Activated CD8-positive, alpha-beta memory T cell treated with anti-CD3 and anti-CD28 coated beads, Interleukin-2, amount 50 U/mL, for 48 hours (primary cell): ENCODE measurements at regions not wholly inside any gene's neighbourhood (a gene's known extent, or its start where the extent isn't known, plus 50 kb on each side); places are given as distances from the start of the nearest gene placed in this dataset.

Experiments used
- DNase-seq: peaks from one replicate; pipeline ENCODE4 v3.0.0-alpha.2; 2020

DNA sequence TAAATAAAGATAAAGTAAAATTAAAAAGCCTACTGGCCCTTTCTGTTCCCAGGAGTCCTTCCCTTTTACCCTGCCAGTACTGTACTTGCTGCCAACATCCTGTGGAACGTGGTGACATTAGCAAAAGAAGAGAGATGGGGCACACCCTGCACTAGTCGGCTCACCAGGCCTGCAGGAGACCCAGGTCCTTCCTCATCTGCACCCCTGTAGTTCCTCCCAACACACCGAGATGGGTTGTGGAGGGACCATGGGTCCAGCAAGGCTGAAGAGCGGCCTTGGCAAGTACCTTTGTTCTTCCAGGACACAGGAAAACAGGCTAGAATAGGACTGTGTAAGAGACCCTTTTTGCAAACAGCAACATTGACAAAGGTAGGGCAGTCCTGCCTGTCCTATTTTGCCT is 98.7 kb upstream of the TMPRSS2 start:
- no peak for DNase-seq

DNA sequence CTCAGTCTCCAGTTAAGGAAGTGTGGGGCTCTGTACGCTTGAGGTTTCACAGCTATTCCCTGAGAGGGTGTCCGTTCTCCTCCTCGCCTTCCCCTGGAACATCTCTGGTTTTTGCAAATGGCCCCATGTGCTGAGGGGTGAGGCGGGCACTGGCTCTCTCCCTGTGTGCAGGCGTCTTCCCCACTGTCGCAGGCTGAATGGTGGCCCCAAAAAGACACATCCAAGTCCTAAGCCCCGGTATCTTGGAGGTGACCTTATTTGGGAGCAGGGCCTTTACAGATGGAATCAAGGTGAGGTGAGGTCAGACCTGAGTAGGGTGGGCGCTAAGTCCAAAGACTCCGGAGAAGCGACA is 98.0 kb upstream of the TMPRSS2 start:
- no peak for DNase-seq

DNA sequence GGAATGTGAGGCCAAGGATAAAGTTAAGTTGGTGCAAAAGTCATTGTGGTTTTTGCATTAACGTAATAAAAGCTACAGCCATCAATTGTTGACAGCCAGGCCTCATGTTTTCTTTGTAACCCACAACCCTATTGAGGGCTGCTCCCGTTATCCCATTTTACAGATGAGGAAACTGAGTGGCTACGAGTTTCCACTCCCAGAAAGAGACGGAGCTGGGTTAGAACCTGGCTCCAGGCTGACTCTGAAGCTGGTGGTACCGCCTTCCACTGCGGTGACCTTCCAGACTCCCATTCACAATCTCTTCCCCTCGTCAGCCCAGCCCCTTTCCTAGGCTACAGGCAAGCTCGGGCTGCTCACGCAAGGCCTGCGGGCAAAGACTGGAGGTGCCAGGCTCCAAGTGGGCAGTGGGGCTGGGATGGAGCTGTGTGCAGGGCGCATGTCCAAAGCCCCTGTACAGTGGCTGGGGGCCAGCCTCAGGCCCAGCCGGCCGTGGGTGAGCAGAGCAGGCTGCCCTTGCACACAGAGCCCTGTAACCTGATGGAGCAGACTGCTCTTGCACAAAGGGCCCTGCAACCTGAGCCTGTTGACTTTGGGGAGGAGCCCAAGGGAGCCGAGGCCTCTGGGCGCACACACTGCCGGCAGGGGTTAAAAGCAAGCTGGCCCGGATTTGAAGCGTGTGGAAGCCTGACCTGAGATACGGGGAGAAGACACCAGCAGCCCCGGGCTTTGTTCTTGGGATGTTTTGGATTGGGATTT is 97.4 kb upstream of the TMPRSS2 start:
- no peak for DNase-seq

DNA sequence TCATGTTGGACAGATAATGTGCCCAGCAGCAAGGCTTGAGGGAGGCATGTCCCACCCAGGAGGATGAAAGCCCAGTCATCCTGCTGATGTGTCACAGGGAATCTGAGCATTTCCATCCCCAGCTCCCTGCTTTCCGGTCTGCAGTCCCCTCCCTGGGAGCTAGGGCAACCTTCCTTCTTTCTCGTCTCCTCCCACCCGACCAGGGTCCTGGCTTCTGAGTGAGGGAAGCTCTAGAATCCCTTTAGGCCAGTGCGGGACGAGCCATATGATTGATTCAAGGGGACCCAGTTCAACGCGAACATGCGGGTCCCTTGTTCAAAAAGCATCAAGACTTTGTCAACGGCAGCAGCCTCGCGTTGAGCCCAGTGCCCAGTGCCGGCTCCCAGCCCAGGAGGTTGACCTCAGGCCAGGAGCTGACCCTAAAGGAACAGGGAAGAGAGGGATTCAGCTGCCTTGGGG is 96.7 kb upstream of the TMPRSS2 start:
- no peak for DNase-seq

DNA sequence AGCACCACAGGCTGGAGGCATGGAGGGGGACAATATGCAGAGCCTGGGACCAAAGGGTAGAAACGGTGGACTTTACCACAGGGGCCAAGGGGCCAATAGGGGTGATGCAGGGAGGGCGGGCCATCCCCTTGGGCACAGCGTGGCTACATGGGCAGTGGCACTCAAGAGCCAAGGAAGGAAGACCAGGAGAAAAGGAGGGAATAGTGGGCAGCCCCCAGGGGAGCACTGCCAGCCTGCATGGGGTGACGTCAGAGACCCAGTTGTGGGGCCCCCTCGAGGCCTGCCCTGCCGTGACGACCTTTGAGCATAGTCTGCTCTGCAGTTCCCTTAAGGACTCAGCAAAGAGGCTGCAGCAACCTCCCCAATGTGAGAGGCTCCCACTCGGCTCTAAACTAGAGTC is 95.5 kb upstream of the TMPRSS2 start:
- no peak for DNase-seq

DNA sequence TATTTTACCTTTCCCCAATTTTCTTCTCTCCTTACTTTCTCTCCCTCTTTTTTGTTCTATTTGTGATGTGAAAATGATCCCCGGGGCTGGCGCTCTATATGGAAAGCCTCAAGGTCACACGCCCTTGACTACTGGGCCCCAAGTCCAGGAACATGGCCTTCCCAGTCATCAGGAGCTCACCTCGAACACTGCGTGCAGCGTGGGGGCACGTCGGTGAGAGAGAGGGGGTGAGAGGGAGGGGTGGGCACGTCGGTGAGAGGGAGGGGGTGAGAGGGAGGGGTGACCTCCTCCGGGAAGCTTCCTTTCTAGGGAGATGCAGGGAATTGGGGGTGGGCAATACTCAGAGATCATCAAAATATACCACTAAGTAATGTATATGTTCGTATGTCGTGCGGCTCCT is 94.6 kb upstream of the TMPRSS2 start:
- no peak for DNase-seq

DNA sequence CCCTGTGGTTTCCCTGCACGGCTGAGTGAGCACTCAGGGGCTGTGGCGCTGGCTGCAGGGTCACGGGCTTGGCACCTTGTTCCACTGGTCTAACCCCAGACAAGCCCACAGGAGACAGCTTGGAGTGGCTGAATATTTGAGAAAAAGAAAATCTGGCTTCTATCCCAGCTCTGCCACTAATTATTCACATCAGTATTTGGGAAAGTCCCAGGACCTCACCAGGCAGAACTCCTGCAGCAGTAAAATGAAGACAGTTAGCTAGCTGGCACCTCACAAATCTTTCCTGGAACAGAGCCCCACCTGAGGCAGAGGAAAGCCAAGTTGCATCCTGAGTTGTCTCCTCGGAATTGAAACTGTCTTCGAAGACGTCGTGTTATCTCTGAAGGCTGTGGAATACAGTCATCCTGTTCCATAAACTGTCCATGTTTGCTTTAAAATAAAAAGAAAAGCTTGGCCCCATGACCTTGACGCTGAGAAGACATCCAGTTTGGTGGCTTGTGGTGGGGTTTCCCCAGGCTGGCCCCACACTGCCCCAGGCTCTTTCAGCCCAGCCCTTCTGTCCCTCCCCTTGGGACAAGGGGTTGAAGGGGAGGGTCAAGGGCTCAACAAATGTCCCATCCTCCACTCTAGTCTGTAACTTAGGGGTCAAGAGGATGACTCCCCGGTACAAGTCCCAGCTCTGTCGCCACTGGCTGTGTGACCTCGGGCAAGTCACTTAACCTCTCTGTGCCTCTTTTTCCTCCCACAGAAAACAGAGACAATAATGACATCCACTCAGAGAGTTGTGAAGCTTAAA is 93.8 kb upstream of the TMPRSS2 start:
- DNase-seq, result no peak

DNA sequence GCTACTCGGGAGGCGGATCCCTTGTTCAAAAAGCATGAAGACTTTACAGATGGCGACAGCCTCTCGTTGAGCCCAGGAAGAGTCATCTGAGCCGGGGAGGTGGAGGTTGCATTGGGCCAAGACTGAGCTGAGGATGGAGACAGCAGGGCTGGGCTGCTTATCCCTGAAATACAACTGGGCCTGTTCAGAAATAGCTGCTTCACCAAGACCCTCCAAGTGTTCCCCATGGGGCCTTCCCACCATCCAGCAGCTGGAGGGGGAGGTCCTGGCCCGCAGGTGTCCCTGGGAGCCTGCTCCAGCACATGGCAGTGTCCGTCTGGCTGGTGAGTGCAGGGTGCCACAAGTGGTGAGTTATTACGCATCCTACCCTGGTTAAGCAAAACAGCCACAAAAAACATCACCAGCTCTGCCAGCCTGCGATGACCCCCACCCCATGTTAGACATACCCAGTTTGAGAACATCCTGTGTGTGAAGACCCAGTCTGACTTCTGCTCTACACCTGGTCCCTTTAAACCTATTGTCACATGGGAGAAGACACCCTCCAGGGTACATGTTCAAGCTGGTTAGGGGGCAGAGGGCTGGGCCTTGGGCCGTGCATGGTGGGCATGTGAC is 93.1 kb upstream of the TMPRSS2 start:
- no peak for DNase-seq

DNA sequence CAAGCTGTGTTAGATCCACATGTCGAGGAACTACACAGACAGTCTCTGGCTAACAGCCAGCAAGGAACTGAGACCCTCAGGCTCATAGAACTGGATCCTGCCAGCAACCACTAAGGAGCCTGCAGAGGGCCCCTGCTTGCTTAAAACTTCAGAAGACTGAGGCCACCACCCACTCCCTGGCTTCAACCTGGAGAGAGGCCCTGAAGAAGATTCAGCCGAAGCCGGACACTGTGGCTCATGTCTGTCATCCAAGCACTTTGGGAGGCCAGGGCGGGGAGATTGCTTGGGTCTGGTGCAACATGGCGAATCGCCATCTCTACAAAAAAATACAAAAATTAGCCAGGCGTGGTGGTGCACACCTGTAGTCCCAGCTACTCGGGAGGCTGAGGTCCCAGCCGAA is 92.6 kb upstream of the TMPRSS2 start:
- DNase-seq, result no peak

DNA sequence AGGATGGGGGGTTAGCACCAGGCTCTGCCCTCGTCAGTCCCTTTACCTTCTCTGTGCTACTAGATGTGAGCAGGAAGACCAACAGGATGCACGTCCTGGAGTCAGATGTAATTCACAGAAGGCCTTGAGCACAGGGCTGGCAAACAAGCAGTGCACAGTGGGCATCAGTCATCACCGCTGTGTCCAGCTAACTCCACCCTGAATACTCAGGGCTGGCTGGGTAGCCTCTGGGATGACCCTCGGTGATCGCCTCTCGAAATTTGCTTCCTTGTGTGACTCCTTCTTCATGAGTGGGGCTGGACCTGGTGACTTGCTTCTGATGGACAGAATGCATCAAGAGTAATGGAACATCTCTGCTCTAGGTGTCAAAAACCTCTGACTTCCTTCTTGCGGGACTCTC is 92.2 kb upstream of the TMPRSS2 start:
- no peak for DNase-seq

DNA sequence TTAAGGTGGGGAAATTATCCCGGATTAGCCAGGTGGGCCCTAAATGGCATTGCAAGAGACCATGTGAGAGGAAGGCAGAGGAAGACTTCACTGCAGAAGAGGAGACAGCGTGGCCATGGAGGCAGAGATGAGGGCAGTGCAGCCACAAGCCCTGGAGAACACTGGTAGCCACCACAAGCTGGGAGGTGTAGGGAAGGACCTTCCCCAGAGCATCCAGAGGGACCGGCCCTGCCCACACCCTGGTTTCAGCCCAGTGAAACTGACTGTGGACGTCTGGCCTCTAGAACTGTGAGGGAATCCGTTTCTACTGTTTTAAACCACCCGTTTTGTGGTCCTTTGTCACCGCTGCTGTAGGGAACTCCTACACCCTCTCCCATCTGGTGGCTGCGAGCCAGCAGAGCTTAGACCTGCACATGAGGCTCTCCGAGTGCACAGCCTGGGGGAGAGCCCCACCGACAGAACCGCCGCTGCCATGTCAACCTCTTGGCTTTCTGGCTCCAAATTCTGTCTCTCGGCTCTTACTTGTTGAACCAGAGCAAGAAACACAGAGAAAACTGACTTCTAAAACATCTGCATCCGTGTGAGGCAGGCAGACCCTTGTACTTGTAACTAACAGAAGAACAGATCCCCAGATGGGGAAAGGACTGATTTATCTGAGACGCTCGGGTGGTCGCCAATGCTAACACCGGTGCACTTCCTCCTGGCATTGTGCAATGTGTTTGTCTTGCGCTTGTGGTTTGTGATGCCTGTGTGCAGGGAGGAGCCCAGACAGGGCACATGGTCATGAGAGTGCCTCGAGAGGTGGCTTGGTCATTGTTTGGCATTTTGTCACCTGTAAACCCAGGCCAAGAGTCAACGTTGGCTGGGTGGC is 90.8 kb upstream of the TMPRSS2 start:
- peak; percentile 41 for DNase-seq

DNA sequence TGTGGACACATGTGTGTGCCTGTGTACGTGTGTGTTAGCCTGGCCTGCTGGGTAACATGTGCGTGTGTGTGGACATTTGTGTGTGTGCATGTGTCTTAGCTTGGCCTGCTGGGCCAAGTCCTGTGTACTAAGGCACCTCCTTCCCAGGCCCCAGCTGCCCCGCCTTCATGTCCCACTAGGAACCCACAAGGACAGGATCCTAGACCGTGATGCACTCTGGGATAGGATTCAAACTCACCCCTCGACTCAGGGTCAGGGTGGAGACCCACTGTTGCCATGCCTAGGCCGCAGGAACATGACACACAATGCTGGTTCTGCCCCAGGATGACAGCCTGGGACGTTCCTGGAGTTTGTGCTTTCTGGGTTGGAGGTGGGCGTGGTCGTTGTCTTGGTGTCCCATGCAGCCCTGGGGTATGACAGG is 89.9 kb upstream of the TMPRSS2 start:
- DNase-seq, result peak; percentile 20

DNA sequence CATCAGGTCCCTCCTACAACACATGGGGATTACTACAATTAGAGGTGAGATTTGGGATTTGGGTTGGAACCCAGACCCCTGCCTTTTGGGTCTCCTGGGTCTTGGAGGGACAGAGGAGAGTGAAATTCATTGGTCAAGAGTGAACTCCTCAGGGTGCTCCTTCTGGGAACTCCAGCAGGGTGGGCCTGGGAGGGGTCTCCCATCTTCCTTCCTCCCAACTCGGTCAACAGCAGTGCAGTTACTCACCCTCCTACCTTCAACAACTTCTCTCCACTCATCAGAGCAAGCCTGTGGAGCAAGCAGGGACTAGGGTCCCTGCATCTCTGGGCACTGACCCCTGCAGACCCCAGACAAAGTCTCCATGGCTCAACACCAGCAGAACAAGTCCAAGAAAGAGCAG is 89.3 kb upstream of the TMPRSS2 start:
- DNase-seq, result peak; percentile 6

DNA sequence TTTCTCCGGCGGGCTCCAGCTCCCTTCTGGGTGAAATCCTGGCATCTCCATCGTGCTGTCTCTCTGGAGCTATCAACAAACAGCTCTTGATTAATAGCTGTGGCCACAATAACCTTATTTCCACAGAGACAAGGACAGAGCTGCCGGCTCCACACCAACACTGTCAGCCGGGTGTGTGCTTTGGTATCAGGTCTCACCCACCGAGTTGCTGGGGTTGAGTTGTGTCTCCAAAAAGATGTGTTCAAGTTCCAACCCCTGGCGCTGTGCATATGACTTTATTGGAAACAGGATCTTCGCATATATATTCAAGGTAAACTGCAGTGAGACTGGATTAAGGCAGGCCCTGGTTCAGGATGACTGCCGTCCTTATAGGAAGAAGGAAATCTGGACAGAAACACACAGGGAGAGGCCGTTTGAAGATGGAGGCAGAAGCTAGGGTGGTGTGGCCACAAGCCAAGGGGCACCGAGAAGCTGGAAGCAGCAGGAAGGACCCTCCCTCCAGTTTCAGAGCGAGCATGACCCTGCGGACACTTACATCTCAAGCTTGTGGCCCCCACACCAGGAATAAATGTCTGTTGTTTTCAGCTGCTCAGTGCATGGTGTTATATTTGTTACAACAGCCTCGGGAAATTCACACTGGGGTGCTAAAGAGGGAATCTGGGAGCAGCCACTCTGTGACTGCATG is 88.4 kb upstream of the TMPRSS2 start:
- DNase-seq, result peak; percentile 12

DNA sequence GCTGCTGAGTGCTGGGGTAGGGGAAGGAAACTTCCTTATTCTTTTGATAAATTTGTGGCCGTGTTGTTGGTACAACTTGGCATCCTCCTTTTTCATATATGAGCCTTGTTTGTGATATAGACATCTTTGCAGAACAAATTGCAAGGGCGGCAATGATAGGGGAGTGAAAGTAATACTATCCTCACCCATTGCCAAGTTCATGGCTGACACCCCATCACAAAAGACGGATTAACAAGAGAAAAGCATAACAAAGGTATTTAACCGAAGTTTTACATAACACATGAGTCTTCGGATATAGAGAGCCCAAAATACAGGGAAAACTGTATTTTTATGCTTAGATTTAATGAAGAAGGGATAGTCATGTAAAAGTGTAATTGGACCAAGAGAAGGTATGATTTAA is 86.3 kb upstream of the TMPRSS2 start:
- DNase-seq, result no peak

DNA sequence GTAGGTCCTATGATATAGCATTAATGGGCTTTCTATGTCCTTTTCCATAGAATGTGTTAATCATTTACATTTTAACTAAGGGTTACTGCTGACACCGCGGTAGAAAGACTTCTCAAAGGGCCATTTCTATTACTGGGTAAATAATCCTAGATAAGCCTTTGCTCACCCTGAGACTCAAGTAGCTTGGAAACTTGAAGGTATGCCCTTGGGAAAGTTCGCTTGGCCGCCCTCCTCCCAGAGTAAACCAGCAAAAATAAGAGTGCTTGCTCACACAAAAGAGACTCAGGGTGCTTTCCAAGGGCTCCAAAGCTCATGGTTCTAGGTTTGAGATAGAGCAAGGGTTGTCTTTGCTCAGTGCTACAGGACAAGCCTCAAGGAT is 85.8 kb upstream of the TMPRSS2 start:
- peak; percentile 17 for DNase-seq

DNA sequence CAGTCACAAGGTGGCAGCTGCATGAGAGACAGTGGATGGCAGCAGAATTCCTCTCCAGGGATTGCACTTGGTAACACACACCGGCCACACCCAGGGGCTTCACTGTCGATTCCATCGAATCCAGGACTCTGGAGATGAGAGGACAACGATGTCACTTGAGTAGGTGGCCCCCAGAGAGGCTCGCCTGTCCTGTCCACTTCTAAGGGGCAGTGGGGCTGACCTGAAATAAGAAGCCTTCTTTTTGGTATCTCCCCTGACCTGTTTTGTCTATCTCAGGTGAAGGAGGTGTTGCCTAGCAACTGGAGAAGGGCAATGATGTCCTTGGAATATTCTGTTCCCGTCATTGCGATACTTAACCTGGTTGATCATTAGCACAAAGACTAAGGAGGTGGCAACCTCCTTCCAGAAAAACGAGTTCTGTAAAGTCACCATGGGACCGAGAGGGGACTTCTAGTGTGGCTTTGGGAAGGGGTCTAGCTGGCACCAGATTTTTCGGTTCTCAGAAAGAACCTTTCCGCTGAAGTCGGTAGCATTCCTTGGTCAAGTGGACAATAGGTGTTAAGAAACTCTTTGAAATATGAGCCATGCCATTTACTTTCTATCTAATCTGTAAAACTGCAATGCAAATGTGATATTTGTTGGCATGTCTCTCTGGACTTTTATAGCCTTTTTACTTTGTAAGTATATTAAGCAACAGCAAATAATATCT is 85.2 kb upstream of the TMPRSS2 start:
- DNase-seq, result peak; percentile 10

DNA sequence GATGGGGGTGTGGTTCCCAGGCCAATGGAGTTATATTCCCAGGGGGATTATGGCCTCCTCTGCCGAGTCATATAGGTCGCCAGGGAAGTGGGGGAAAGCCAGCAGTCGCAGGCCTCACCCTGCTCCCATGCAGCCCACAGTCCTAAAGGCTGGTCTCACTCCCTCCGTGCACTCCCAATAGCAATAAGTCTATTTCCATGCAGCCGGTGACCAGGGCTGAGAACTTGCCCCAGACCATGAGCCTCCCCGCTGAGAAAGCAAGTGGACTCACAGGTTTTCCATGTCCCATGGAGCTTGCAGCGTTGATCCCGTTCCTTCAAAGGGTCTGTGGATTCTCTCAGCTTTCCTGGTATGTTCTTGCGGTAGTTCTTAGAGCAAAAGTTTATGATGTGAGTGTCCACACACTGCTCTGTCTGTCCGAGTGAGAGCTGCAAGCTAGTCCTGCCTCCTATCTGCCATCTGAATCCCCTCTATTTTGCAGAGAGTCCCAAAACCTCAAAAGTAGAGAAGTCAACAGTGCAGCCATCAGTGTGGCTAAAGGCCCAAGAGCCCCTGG is 81.7 kb upstream of the TMPRSS2 start:
- peak; percentile 4 for DNase-seq

DNA sequence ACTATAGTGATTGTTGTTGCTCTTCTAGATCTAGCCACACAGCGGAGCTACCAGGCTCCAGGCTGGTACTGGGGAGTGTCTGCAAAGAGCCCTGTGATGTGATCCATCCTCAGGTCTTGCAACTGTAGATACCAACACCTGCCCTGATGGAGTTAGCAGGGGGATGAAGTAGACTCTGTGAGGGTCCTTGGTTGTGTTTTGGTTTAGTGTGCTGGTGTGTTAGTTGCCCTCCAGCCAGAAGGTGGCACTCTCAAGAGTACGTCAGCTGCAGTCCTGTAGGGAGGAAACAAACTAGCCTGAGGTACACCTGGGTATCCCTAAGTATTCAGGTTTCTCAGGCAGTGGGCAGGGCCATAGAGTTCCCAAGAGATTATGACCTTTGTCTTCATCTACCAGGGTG is 81.2 kb upstream of the TMPRSS2 start:
- DNase-seq, result peak; percentile 12

DNA sequence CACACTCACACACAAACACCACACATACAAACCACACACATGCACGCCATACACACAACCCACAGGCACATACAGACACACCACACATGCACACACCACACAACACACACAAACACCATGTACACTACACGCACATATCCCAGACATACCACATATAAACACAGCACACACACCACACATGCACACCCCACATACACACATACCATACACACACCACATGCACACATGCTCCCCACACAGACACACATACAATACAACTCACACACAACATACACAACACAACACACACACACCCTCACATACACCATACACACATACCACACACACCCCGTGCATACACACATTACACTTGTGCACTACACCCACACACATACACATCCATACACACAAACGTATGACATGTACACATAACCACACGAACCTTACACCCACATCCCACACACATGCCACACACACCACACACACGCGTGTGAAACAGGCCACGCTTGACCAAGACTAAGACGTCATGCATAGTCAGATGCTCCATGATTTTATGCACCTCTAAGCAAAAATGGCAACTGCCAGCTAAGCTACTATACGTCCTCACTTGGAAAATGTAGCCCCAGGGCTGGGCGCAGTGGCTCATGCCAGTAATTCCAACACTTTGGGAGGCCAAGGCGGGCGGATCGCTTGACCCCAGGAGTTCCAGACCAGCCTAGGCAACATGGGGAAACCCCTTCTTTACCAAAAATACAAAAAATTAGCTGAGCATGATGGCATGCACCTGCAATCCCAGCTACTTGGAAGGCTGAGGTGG is 77.4 kb upstream of the TMPRSS2 start:
- peak; percentile 7 for DNase-seq
